NB4 (cell line): ENCODE measurements at regions not wholly inside any gene's neighbourhood (a gene's known extent, or its start where the extent isn't known, plus 50 kb on each side); places are given as distances from the start of the nearest gene placed in this dataset.
A peak's percentile ranks its signal among the peaks of the same experiment; 100 is the strongest.

Experiments
- DNase-seq: peaks from one replicate; pipeline ENCODE4 v3.0.0; 2010; ENCODE audit warnings: low read depth
- H3K4me3 ChIP-seq: one replicate; pipeline ENCODE4 v1.5.1; 2011; ENCODE audit warnings: mild to moderate bottlenecking, low read depth, low read length, moderate library complexity
- MYC ChIP-seq: IDR thresholded peaks from 2 replicates; pipeline ENCODE4 v1.6.1; 2011; ENCODE audit warnings: low read depth, low read length
- POLR2A ChIP-seq: IDR thresholded peaks from 2 replicates; pipeline ENCODE4 v1.6.1; 2011; ENCODE audit warnings: mild to moderate bottlenecking; ENCODE audit not compliant: insufficient read length; ENCODE audit errors: extremely low read depth
- TF ChIP-seq, protein P1 (sequence below): IDR thresholded peaks from one replicate; pipeline ENCODE4 v1.5.1; 2012; ENCODE audit warnings: low read depth, low read length
- TF ChIP-seq, protein P2 (sequence below): IDR thresholded peaks from 2 replicates; pipeline ENCODE4 v1.6.1; 2011; ENCODE audit warnings: low read depth, low read length

DNA sequence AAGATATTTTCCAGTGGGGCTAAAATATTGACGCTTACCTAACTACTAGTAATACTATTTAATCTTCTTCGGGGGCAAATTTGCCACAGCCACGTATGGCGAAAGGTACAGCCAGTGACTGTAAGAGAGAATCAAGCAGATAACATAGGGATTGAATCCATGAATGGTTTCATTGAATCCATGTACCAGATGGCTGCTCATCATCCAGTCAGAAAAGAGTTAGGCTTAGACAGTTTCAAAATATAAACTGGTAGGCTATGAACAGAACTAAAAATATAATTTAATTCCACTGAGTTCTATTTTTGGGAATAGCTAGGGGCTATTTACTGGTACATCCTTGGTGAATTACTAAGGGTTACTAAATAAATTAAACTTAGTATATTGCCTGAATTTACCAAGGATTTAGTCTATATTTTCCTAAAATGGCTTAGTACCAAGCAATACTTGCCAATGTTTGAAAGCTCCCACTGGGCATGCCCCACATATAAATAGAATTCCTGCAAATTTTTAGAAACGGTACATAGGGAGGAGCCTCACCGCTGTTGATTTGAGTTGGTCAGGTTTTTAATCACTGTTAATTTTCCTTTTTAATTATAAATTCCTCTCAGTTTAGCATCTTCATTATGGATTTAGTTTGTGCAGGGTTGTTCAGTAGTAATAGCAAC is 55.8 kb upstream of the VLDLR start:
- no peak overlapping the region for H3K4me3 ChIP-seq
- TF ChIP-seq, protein P1, sequence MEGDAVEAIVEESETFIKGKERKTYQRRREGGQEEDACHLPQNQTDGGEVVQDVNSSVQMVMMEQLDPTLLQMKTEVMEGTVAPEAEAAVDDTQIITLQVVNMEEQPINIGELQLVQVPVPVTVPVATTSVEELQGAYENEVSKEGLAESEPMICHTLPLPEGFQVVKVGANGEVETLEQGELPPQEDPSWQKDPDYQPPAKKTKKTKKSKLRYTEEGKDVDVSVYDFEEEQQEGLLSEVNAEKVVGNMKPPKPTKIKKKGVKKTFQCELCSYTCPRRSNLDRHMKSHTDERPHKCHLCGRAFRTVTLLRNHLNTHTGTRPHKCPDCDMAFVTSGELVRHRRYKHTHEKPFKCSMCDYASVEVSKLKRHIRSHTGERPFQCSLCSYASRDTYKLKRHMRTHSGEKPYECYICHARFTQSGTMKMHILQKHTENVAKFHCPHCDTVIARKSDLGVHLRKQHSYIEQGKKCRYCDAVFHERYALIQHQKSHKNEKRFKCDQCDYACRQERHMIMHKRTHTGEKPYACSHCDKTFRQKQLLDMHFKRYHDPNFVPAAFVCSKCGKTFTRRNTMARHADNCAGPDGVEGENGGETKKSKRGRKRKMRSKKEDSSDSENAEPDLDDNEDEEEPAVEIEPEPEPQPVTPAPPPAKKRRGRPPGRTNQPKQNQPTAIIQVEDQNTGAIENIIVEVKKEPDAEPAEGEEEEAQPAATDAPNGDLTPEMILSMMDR: no peak
- no peak for TF ChIP-seq MYC
- TF ChIP-seq POLR2A: no peak
- TF ChIP-seq, protein P2, sequence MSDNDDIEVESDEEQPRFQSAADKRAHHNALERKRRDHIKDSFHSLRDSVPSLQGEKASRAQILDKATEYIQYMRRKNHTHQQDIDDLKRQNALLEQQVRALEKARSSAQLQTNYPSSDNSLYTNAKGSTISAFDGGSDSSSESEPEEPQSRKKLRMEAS: no peak
- no peak for DNase-seq

DNA sequence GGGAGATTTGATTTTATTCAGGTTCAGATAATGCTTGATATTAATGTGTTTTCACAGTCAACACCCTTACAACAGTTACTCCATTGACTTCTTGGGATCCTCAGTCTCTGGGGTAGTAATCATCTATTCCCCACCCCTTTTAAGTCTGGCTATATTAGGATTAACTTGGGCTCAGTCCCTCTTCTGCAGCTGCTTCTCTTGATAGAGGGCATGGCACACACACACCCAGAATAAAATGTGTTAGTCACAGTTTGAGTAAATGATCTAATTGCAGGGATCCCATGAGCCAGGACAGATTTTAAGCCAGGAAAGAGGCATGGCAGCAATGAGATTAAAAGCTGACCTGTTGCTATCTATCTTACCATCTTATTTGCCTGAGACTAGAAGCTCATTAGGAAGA is 53.7 kb upstream of the VLDLR start:
- H3K4me3 ChIP-seq: no peak overlapping the region
- DNase-seq: no peak

DNA sequence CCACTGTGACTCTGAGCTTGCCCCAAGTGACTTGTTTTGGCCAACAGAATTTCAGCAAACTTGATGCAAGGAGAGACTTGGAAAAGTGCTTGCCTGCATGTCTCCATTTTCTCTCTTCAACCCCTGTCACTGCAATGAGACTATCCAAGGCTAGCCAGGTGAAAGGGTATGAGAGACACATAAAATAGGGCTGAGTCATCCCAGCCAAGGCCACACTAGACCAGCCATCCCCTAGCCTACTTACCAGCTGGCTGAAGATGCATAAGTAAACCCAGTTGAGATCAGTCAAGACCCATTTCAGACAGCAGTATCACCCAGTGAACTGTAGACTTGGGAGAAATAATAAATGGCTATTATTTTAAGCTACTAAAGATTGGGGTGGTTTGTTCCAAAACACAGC is 52.9 kb upstream of the VLDLR start:
- H3K4me3 ChIP-seq: no peak overlapping the region
- TF ChIP-seq, protein P1: no peak
- DNase-seq: no peak

More for the DNA sequence above, 53.7 kb upstream of the VLDLR start:
- no peak for TF ChIP-seq MYC
- TF ChIP-seq, protein P2: no peak
- no peak for TF ChIP-seq POLR2A
- TF ChIP-seq, protein P1: no peak

DNA sequence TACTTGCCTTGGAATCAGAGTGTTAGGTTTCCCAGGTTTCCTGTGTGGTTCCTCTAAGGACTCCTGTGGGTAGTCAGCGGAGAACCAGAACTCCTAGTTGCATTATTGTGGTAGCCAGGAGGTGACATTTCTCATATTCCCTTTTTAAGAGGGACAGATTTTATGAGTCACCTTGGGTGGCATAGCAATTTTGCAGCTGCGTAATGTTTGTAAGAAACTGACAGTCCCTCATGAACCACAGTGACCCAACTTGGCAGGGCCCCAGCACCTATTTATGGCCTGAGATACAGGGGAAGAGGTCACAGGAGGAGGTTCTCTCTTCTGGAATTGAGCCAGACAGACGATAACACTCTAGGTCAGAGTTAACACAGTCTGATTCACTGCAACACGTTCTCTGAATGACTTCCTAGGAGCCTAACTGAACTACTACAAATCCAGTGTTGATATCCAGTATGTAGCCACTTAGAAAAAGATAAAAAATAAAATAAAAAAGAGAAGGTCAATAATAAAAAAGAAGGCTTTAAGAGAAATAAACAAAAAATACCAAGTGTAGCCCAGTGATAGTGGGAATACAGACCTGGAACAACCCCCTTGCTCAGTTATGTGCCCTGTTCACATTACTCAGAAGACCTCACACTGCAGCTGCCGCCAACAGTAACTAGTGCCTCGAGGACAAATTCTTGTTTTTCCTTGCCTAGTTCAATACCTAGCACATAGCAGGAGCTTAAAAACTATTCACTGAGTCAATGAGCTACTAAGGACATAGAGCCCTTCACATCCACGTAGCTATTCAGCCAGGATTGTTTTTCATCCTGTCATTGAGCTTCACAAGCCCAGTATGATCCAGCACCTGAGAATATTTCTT is 50.7 kb upstream of the VLDLR start:
- H3K4me3 ChIP-seq: no peak overlapping the region
- DNase-seq: peak; percentile 92
- TF ChIP-seq POLR2A: no peak
- TF ChIP-seq, protein P2: no peak
- TF ChIP-seq, protein P1: no peak
- TF ChIP-seq MYC: peak; percentile 78
